NCI-H524 (cell line): ENCODE measurements at regions not wholly inside any gene's neighbourhood (a gene's known extent, or its start where the extent isn't known, plus 50 kb on each side); places are given as distances from the start of the nearest gene placed in this dataset.

Experiments used
- DNase-seq, 2 experiments: peaks; one replicate each; lab custom pipeline; 2025; lab: John Stamatoyannopoulos, UW

GRCh38 chr5:161757223-161757622 lies 71.7 kb downstream of the GABRA6 start:
- no peak for DNase-seq

GRCh38 chr5:161763571-161763970 lies 78.0 kb downstream of the GABRA6 start:
- DNase-seq: no peak

GRCh38 chr5:161765611-161766010 lies 80.1 kb downstream of the GABRA6 start:
- DNase-seq: no peak

GRCh38 chr5:161775891-161776290 lies 72.0 kb upstream of the GABRA1 start:
- DNase-seq: peak in 1 of 2 experiments; percentile 0

- peak; percentile 53 to 77 for DNase-seq
These were observed 69.1 kb upstream of the GABRA1 start for GRCh38 chr5:161778796-161779195.

GRCh38 chr5:161783297-161783696 lies 64.6 kb upstream of the GABRA1 start:
- no peak for DNase-seq

GRCh38 chr5:161786686-161787085 lies 61.2 kb upstream of the GABRA1 start:
- no peak for DNase-seq

GRCh38 chr5:161790926-161791325 lies 57.0 kb upstream of the GABRA1 start:
- DNase-seq: no peak
